C4-2B (cell line): ENCODE measurements at regions not wholly inside any gene's neighbourhood (a gene's known extent, or its start where the extent isn't known, plus 50 kb on each side); places are given as distances from the start of the nearest gene placed in this dataset.

ENCODE experiments used
- H3K27ac ChIP-seq: fragments of 450-650 bp; 2 replicates; pipeline ENCODE4 v1.5.1; 2017
- CTCF ChIP-seq: fragments of 450-650 bp; conservative IDR thresholded peaks from 2 replicates; pipeline ENCODE4 v1.5.1; 2017; ENCODE audit warnings: mild to moderate bottlenecking
- ZFX ChIP-seq: fragments of 450-650 bp; IDR thresholded peaks from 2 replicates; pipeline ENCODE4 v1.6.1; 2017

DNA sequence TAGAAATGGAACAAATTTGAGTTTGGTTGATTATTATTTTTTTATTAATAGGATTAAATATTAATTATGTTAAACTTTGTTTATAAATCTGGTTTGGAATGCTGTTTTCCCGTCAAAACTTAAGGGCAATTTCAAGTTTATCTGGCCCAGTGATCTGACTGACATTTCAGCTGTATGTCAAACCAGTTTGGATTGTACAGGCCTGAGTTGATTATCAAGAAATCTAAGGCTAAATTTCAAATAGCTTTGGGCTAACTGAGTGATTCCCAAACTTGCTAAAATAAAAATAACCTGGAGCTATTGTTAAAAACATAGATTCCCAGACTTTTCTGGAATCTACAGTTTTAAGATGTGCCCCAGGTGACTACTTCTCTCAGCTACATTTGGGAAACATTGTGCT is 65.9 kb upstream of the SPOPL start:
- H3K27ac ChIP-seq: no peak overlapping the region
- TF ChIP-seq ZFX (no peak), CTCF (no peak)

DNA sequence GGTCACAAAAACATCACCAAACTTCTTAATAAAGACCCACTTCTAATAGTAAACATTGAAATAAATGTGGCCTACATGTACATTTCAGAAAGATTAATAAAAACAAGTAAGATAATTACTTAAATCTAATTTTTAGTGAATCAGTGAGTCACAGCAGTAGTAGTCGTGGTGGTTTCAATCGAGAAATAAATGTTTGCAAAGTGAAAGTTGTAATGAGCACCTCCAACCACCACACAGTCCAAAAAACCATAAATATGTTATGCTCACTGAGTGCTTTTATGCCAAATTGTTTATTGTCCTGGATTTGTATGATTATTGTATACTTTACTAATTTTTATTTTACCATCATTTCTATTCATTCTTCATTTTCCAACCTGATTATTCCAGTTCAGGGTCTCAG is 61.8 kb upstream of the SPOPL start:
- H3K27ac ChIP-seq: no peak overlapping the region
- TF ChIP-seq CTCF: no peak
- no peak for TF ChIP-seq ZFX

- H3K27ac ChIP-seq: no peak overlapping the region
- TF ChIP-seq CTCF (no peak), ZFX (no peak)
Measured at GRCh38 chr2:138440759-138441158, 60.8 kb upstream of the SPOPL start.

- H3K27ac ChIP-seq: no peak overlapping the region
- TF ChIP-seq ZFX: no peak
- TF ChIP-seq CTCF: no peak
Measured at GRCh38 chr2:138441916-138442315, 59.7 kb upstream of the SPOPL start.

- TF ChIP-seq CTCF: no peak
- no peak for TF ChIP-seq ZFX
- H3K27ac ChIP-seq: no peak overlapping the region
Measured at GRCh38 chr2:138444411-138444810, 57.2 kb upstream of the SPOPL start.

- no peak overlapping the region for H3K27ac ChIP-seq
- TF ChIP-seq CTCF: no peak
- TF ChIP-seq ZFX: no peak
Measured at GRCh38 chr2:138445227-138445626, 56.3 kb upstream of the SPOPL start.

DNA sequence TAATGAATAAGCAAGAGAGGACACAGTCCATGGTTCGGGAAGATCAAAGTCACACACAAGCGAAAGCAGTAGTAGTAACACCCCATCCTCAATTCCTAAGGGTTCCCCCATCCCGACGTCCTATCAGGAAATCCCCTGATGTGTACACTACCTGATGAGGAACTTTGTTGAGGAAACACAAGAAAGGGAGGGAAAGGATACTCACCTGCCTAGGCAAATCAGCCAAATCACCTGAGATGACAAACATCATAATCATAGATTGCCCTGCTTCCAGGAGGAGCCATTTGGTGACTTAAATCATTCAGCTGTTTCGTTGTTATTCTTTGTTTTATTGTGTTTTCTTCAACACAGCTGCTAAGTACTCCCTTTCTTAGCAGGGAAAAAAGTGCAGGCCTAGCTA is 55.5 kb upstream of the SPOPL start:
- no peak overlapping the region for H3K27ac ChIP-seq
- TF ChIP-seq CTCF (no peak), ZFX (no peak)
